ENCODE measurements at regions not wholly inside any gene's neighbourhood (a gene's known extent, or its start where the extent isn't known, plus 50 kb on each side); places are given as distances from the start of the nearest gene placed in this dataset.

DNA sequence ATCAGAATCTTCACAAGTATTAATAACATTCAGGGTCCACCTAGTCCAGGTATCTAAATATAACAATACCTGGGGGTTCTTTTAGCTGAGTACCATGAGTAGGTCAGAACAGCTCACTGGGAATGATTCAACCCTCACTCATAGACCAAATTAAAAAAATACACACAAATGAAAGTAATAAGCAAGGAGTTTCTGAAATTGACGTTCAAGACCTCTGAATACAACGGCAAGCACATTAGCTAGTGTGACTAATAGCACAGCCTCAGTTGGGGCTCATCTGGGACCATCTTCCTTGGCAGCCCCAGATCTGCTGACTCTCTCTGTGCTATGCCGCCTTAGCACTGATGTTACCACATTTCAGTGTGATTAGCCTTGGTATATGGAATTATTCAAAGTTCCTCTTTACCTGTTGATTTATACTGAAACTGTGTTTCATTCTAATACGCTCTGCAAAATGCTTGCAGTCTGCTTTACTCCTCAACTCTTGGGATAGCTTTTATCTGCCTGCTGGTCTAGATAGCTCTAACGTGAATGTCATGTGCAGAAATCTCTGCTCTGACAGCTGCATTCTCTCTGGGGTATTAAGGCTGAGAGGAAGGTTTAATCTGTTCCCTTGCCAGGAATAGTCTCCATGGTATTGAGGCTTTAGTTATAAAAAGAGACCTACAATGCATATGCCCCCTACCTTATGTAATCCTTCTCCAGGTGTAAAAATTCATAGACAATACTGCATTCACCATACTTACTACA lies 153.3 kb downstream of the METTL4 start:
- H3K9me3 ChIP-seq, result no peaks in the 10 kb centered on the region
- H3K36me3 ChIP-seq (ENCODE audit: low read depth), result no peaks in the 10 kb centered on the region
- intact Hi-C loops (cut with DNase I, micrococcal nuclease), result loop anchor here in 1 of 2 donors (10.0 kb wide), 1 partner anchor 63 kb away; no protein-coding TSS in a partner anchor
- DNase-seq, result no peak
- TF ChIP-seq, protein P1, sequence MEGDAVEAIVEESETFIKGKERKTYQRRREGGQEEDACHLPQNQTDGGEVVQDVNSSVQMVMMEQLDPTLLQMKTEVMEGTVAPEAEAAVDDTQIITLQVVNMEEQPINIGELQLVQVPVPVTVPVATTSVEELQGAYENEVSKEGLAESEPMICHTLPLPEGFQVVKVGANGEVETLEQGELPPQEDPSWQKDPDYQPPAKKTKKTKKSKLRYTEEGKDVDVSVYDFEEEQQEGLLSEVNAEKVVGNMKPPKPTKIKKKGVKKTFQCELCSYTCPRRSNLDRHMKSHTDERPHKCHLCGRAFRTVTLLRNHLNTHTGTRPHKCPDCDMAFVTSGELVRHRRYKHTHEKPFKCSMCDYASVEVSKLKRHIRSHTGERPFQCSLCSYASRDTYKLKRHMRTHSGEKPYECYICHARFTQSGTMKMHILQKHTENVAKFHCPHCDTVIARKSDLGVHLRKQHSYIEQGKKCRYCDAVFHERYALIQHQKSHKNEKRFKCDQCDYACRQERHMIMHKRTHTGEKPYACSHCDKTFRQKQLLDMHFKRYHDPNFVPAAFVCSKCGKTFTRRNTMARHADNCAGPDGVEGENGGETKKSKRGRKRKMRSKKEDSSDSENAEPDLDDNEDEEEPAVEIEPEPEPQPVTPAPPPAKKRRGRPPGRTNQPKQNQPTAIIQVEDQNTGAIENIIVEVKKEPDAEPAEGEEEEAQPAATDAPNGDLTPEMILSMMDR (IDR thresholded peaks at IDR 0.05), result no peak
- H3K4me1 ChIP-seq (ENCODE audit: low read depth), result no peaks in the 10 kb centered on the region
- H3K4me3 ChIP-seq, result no peak overlapping the region
- no peak for ATAC-seq

- H3K36me3 ChIP-seq (ENCODE audit: low read depth), result no peaks in the 10 kb centered on the region
- no peaks in the 10 kb centered on the region for H3K9me3 ChIP-seq
- intact Hi-C loops (cut with DNase I, micrococcal nuclease), result no loop called here
- H3K4me3 ChIP-seq, result no peak overlapping the region
- H3K4me1 ChIP-seq (ENCODE audit: low read depth), result no peaks in the 10 kb centered on the region
- TF ChIP-seq, protein P1 (IDR thresholded peaks at IDR 0.05), result no peak
- ATAC-seq (no peak), DNase-seq (no peak)
These were observed 150.9 kb downstream of the METTL4 start for GRCh38 chr18:2420367-2420766.

GRCh38 chr18:2423761-2424160 lies 147.5 kb downstream of the METTL4 start:
- TF ChIP-seq, protein P1 (IDR thresholded peaks at IDR 0.05), result no peak
- H3K9me3 ChIP-seq, result no peaks in the 10 kb centered on the region
- no peak overlapping the region for H3K4me3 ChIP-seq
- no peak for ATAC-seq
- DNase-seq, result no peak
- H3K36me3 ChIP-seq (ENCODE audit: low read depth), result no peaks in the 10 kb centered on the region
- intact Hi-C loops (cut with DNase I, micrococcal nuclease), result no loop called here
- no peaks in the 10 kb centered on the region for H3K4me1 ChIP-seq (ENCODE audit: low read depth)

DNA sequence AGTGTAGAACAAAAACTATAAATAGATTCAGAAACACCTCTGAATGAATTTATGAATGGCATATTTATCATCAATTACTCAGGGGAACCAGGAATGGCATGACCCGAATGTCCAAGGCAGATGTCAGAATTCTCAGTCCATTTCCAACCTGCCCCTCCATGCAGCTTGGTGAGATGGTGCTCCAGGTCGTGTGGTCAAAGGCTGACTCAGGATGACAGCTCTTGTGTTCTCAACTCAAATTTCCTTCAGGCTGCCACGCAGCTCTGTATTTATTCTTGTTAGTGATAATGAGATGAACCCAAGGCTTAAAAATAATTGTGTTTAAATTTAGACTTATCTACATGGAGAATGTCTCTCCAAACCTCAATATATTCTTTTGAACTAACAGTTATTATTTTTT lies 146.9 kb downstream of the METTL4 start:
- Histone ChIP-seq H3K4me1 (ENCODE audit: low read depth) (no peaks in the 10 kb centered on the region), H3K36me3 (ENCODE audit: low read depth) (no peaks in the 10 kb centered on the region), H3K9me3 (no peaks in the 10 kb centered on the region), H3K4me3 (no peak overlapping the region)
- ATAC-seq (no peak), DNase-seq (no peak)
- intact Hi-C loops (cut with DNase I, micrococcal nuclease), result no loop called here
- TF ChIP-seq, protein P1 (IDR thresholded peaks at IDR 0.05), result no peak

- Histone ChIP-seq H3K4me1 (ENCODE audit: low read depth) (no peaks in the 10 kb centered on the region), H3K36me3 (ENCODE audit: low read depth) (no peaks in the 10 kb centered on the region), H3K9me3 (peaks cover 7% of the 10 kb centered on the region), H3K4me3 (no peak overlapping the region)
- TF ChIP-seq, protein P1 (IDR thresholded peaks at IDR 0.05), result no peak
- intact Hi-C loops (cut with DNase I, micrococcal nuclease), result no loop called here
- DNase-seq (no peak), ATAC-seq (no peak)
These were observed 145.6 kb downstream of the METTL4 start for GRCh38 chr18:2425426-2426317.

Measured in mucosa of descending colon (tissue), 3 donors.